ENCODE measurements at regions not wholly inside any gene's neighbourhood (a gene's known extent, or its start where the extent isn't known, plus 50 kb on each side); places are given as distances from the start of the nearest gene placed in this dataset.

DNA sequence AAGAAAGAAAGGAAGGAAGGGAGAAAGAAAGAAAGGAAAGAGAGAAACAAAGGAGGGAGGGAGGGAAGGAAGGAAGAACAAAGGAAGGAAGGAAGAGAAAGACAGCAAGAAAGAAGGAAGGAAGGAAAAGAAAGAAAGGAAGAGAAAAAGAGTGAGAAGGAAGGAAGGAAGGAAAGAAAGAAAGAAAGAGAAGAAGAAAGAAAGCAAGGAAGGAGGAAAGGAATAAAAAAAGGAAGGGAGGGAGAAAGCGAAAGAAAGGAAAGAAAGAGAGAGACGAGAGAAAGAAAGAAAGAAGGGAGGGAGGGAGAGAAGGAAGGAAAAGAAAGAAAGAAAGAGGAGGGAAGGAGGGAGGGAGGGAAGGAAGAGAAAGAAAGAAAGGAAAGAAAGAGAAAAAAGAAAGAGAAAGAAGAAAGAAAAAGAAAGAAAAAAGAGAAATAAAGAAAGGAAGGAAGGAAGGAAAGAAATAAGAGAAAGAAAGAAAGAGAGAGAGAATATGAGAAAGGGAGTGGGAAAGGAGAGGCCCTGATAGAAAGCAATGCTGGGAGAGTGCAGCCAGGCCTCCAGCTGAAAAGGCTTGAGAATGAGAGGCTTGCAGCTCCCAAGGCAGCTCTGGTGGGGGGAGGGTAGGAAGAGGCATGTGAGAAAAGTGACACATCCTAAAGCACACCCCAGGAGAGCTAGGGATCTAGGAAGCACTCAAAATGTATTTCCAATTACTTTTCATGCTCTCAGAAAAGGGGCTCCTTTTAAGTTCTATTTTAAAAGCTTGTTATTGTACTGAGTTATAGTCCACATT is 134.0 kb upstream of the ZIC3 start:
- H3K27ac Mint-ChIP-seq, result no peak overlapping the region
- H3K4me3 Mint-ChIP-seq, result no peak overlapping the region

DNA sequence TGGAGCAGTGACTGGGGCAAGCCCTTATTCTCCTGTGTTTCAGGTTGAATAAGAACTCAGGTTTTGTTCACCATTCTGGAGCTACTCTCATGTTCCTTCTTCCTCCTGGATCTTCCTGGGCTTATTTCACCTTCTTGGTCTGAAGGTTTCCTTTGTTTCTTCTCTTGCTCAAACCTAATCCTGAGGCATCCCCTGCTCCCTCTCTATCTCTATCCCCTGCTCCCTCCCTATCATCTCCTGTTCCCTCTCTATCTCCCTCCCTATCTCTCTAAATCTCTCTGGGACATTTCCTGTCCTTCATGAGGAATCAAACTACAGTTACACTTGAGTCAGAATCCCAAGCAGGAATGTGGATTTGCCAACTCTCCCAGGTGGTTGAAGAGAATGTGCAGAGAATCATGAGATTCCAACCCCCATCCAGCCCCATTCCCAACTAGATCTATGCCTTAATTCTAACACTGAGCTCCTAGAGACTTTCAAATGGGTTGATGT is 134.9 kb upstream of the ZIC3 start:
- peaks cover 7% of the 10 kb centered on the region for H3K9me3 Mint-ChIP-seq
- peaks cover 59% of the 10 kb centered on the region for H3K27me3 Mint-ChIP-seq
- H3K36me3 Mint-ChIP-seq, result no peaks in the 10 kb centered on the region
- no peak overlapping the region for H3K4me3 Mint-ChIP-seq
- H3K4me1 Mint-ChIP-seq (ENCODE audit: unreplicated experiment), result no peaks in the 10 kb centered on the region
- no peak overlapping the region for H3K27ac Mint-ChIP-seq
- no peak for DNase-seq (ENCODE audit: extremely low spot score, unreplicated experiment)
- TF ChIP-seq, protein P1, sequence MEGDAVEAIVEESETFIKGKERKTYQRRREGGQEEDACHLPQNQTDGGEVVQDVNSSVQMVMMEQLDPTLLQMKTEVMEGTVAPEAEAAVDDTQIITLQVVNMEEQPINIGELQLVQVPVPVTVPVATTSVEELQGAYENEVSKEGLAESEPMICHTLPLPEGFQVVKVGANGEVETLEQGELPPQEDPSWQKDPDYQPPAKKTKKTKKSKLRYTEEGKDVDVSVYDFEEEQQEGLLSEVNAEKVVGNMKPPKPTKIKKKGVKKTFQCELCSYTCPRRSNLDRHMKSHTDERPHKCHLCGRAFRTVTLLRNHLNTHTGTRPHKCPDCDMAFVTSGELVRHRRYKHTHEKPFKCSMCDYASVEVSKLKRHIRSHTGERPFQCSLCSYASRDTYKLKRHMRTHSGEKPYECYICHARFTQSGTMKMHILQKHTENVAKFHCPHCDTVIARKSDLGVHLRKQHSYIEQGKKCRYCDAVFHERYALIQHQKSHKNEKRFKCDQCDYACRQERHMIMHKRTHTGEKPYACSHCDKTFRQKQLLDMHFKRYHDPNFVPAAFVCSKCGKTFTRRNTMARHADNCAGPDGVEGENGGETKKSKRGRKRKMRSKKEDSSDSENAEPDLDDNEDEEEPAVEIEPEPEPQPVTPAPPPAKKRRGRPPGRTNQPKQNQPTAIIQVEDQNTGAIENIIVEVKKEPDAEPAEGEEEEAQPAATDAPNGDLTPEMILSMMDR (conservative IDR thresholded peaks at IDR 0.05), result no peak

More for the DNA sequence above, 134.0 kb upstream of the ZIC3 start:
- Mint-ChIP-seq H3K9me3 (peaks cover 11% of the 10 kb centered on the region), H3K4me1 (ENCODE audit: unreplicated experiment) (no peaks in the 10 kb centered on the region), H3K27me3 (peaks cover 56% of the 10 kb centered on the region), H3K36me3 (no peaks in the 10 kb centered on the region)
- DNase-seq (ENCODE audit: extremely low spot score, unreplicated experiment), result no peak
- TF ChIP-seq, protein P1 (conservative IDR thresholded peaks at IDR 0.05), result no peak

DNA sequence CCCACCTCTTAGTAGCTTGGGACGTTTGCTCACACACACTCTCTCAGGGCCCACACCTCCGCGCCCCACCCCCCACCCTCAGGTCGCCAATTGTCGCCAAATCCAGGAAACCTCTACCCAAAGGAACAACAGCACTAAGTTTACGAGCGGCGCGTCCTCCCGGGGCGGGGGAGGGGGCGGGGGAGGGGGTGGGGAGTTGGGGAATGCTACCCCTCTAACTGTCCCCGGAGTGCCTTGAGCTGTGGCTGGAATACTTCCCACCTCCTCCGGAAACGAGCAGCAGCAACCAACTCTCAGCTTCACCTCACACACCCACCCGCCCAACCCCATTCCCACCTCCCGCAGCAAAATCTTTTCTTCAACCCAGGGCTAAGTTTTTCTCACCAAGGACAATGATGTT is 135.6 kb upstream of the ZIC3 start:
- Mint-ChIP-seq H3K27me3 (peaks cover 66% of the 10 kb centered on the region), H3K4me3 (peak overlapping the region; percentile 65), H3K4me1 (ENCODE audit: unreplicated experiment) (no peaks in the 10 kb centered on the region), H3K9me3 (peaks cover 5% of the 10 kb centered on the region), H3K36me3 (no peaks in the 10 kb centered on the region), H3K27ac (no peak overlapping the region)
- TF ChIP-seq, protein P1 (conservative IDR thresholded peaks at IDR 0.05), result no peak
- no peak for DNase-seq (ENCODE audit: extremely low spot score, unreplicated experiment)

DNA sequence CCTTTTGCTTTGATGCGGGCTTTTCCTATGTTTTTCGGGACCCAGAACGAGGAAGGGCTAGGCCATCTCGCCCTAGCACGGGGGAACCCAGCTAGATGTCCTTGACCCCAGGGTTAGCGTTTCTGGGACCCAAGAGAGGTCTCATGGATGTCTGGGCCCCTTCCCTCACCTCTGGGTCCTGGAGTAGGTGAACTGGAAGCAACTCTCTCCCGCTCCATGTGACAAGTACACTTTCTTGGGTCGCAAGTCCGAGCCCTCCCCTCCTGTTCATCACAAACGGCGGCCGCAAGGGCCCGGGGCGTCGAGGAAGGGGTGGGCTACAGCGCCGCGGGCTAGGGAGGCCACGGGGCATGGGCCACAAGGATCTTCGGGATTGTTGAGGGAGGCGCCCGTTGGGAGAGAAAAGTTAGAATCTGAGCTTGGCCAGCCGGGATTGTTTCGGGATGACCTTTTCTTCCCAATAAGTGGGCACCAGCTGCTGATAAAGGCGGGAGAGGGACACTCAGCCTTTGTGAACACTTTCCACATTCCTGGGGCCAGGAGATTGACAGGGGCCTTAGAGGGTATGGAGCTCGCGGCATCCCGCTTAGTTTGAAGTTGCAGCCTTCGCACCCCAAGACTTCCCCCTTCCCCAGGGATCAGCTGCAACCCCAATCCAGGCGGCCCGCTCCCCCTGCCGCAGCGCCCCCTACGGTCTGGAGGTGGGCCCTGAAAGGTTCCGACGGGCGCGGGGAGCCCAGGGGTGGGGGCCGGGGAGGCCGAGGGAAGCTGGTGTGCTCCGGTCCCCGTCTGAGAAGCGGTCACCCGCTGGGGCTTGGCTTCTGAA is 136.9 kb upstream of the ZIC3 start:
- TF ChIP-seq, protein P1 (conservative IDR thresholded peaks at IDR 0.05), result peak; percentile 55
- no peak overlapping the region for H3K27ac Mint-ChIP-seq
- H3K9me3 Mint-ChIP-seq, result peaks cover 5% of the 10 kb centered on the region

DNA sequence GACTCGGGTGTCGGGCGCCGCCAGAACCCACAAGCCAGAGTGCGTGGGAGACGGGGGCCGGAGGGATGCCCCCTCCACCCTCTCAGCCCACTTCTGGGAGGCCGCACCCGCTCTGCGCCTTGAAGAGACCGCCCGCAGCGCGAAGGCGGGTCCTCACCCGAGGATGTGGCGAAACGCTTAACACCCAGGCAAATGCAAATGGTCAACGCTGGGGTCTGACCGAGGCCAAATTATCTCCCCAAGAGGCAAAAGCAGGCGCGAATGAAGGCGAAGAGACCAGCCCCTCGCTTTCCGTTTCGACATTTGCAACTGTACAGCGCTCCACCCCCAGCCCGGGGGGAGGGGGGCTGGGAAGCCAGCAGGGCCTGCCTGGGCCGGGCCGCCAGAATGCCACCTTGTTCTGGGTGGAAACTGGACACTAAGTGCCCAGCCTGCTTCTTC is 137.7 kb upstream of the ZIC3 start:
- Mint-ChIP-seq H3K27ac (no peak overlapping the region), H3K4me3 (peak overlapping the region; percentile 80), H3K36me3 (no peaks in the 10 kb centered on the region), H3K9me3 (peaks cover 8% of the 10 kb centered on the region), H3K4me1 (ENCODE audit: unreplicated experiment) (no peaks in the 10 kb centered on the region), H3K27me3 (peaks cover 83% of the 10 kb centered on the region)
- peak; percentile 67 for DNase-seq (ENCODE audit: extremely low spot score, unreplicated experiment)
- TF ChIP-seq, protein P1 (conservative IDR thresholded peaks at IDR 0.05), result no peak

More for the DNA sequence above, 136.9 kb upstream of the ZIC3 start:
- Mint-ChIP-seq H3K36me3 (no peaks in the 10 kb centered on the region), H3K27me3 (peaks cover 79% of the 10 kb centered on the region), H3K4me3 (peak overlapping the region; percentile 65), H3K4me1 (ENCODE audit: unreplicated experiment) (no peaks in the 10 kb centered on the region)
- no peak for DNase-seq (ENCODE audit: extremely low spot score, unreplicated experiment)

All from type B pancreatic cell (in vitro differentiated cells).